ENCODE measurements at regions not wholly inside any gene's neighbourhood (a gene's known extent, or its start where the extent isn't known, plus 50 kb on each side); places are given as distances from the start of the nearest gene placed in this dataset.
A peak's percentile ranks its signal among the peaks of the same experiment; 100 is the strongest.

GRCh38 chr6:15952231-15953151 is 176.4 kb upstream of the MYLIP start (continued):
- TF ChIP-seq, protein P1, sequence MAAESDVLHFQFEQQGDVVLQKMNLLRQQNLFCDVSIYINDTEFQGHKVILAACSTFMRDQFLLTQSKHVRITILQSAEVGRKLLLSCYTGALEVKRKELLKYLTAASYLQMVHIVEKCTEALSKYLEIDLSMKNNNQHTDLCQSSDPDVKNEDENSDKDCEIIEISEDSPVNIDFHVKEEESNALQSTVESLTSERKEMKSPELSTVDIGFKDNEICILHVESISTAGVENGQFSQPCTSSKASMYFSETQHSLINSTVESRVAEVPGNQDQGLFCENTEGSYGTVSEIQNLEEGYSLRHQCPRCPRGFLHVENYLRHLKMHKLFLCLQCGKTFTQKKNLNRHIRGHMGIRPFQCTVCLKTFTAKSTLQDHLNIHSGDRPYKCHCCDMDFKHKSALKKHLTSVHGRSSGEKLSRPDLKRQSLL (tag by site-specific recombination; IDR thresholded peaks at IDR 0.05) = no peak
- no peak for TF ChIP-seq ZNF548 (tag by site-specific recombination; IDR thresholded peaks at IDR 0.05)
- no peak for TF ChIP-seq ZFHX2 (tag by site-specific recombination; conservative IDR thresholded peaks at IDR 0.05)
- TF ChIP-seq MZF1 (tag by site-specific recombination; IDR thresholded peaks at IDR 0.05; ENCODE audit: borderline replicate concordance) = peak; percentile 74
- TF ChIP-seq, protein P2, sequence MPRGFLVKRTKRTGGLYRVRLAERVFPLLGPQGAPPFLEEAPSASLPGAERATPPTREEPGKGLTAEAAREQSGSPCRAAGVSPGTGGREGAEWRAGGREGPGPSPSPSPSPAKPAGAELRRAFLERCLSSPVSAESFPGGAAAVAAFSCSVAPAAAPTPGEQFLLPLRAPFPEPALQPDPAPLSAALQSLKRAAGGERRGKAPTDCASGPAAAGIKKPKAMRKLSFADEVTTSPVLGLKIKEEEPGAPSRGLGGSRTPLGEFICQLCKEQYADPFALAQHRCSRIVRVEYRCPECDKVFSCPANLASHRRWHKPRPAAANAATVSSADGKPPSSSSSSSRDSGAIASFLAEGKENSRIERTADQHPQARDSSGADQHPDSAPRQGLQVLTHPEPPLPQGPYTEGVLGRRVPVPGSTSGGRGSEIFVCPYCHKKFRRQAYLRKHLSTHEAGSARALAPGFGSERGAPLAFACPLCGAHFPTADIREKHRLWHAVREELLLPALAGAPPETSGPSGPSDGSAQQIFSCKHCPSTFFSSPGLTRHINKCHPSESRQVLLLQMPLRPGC (tag by site-specific recombination; IDR thresholded peaks at IDR 0.05) = peak; percentile 80
- TF ChIP-seq SALL2 (tag by site-specific recombination; IDR thresholded peaks at IDR 0.05; ENCODE audit: borderline replicate concordance) = no peak
- peak; percentile 71 for TF ChIP-seq GLIS1 (tag by site-specific recombination; IDR thresholded peaks at IDR 0.05)
- peak; percentile 52; the same call in 1 of the 2 replicates for TF ChIP-seq ZNF366 (tag by site-specific recombination; conservative IDR thresholded peaks at IDR 0.05)
- peak; percentile 38; the same call in 1 of the 2 replicates for TF ChIP-seq KLF7 (tag by site-specific recombination; IDR thresholded peaks at IDR 0.05; ENCODE audit: borderline replicate concordance)
- peak; percentile 23; the same call in 1 of the 2 replicates for TF ChIP-seq ZNF610 (tag by site-specific recombination; IDR thresholded peaks at IDR 0.05; ENCODE audit: borderline replicate concordance)
- no peak for TF ChIP-seq RBAK (tag by site-specific recombination; IDR thresholded peaks at IDR 0.05)
- TF ChIP-seq OVOL3 (tag by site-specific recombination; IDR thresholded peaks at IDR 0.05) = peak; percentile 83; the same call in 1 of the 2 replicates
- TF ChIP-seq WT1 (tag by site-specific recombination; IDR thresholded peaks at IDR 0.05) = peak; percentile 88
- TF ChIP-seq ZNF133 (tag by site-specific recombination; IDR thresholded peaks at IDR 0.05) = no peak
- peak; percentile 84 for TF ChIP-seq GFI1B (tag by site-specific recombination; IDR thresholded peaks at IDR 0.05)
- TF ChIP-seq ZNF37A (tag by site-specific recombination; IDR thresholded peaks at IDR 0.05) = no peak
- no peak for TF ChIP-seq YY2 (tag by site-specific recombination; IDR thresholded peaks at IDR 0.05)
- TF ChIP-seq ZNF701 (tag by site-specific recombination; IDR thresholded peaks at IDR 0.05) = no peak
- no peak for TF ChIP-seq ZNF555 (tag by site-specific recombination; conservative IDR thresholded peaks at IDR 0.05)
- TF ChIP-seq ZNF544 (tag by site-specific recombination; IDR thresholded peaks at IDR 0.05) = no peak
- 0 out of 2 replicates have a peak, but pooled peaks have one; percentile 23 for TF ChIP-seq ZNF629 (tag by site-specific recombination; IDR thresholded peaks at IDR 0.05)
- TF ChIP-seq ZNF561 (tag by site-specific recombination; IDR thresholded peaks at IDR 0.05; ENCODE audit: borderline replicate concordance) = no peak
- TF ChIP-seq ZNF530 (tag by site-specific recombination; IDR thresholded peaks at IDR 0.05; ENCODE audit: low read depth) = no peak
- no peak for TF ChIP-seq ZNF311 (tag by site-specific recombination; IDR thresholded peaks at IDR 0.05; ENCODE audit: borderline replicate concordance)
- no peak for TF ChIP-seq ZNF354C (tag by site-specific recombination; IDR thresholded peaks at IDR 0.05; ENCODE audit: borderline replicate concordance, low read depth)
- TF ChIP-seq, protein P3, sequence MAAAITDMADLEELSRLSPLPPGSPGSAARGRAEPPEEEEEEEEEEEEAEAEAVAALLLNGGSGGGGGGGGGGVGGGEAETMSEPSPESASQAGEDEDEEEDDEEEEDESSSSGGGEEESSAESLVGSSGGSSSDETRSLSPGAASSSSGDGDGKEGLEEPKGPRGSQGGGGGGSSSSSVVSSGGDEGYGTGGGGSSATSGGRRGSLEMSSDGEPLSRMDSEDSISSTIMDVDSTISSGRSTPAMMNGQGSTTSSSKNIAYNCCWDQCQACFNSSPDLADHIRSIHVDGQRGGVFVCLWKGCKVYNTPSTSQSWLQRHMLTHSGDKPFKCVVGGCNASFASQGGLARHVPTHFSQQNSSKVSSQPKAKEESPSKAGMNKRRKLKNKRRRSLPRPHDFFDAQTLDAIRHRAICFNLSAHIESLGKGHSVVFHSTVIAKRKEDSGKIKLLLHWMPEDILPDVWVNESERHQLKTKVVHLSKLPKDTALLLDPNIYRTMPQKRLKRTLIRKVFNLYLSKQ (tag by site-specific recombination; IDR thresholded peaks at IDR 0.05; ENCODE audit: borderline replicate concordance) = no peak
- TF ChIP-seq ZNF18 (tag by site-specific recombination; IDR thresholded peaks at IDR 0.05) = peak; percentile 95
- TF ChIP-seq ZNF148 (tag by site-specific recombination; IDR thresholded peaks at IDR 0.05; ENCODE audit: borderline replicate concordance) = no peak
- TF ChIP-seq ELK4 (IDR thresholded peaks at IDR 0.05; ENCODE audit: borderline replicate concordance, low read depth, low read length) = no peak
- TF ChIP-seq ZBTB21 (tag by site-specific recombination; IDR thresholded peaks at IDR 0.05) = no peak
